HEK293 (cell line): ENCODE measurements at regions not wholly inside any gene's neighbourhood (a gene's known extent, or its start where the extent isn't known, plus 50 kb on each side); places are given as distances from the start of the nearest gene placed in this dataset.

Source experiments
- CTCF ChIA-PET: fragments of 350-600 bp; formaldehyde crosslinking; extraction: SDS; loops from one replicate; lab custom pipeline; 2021; ENCODE audit warnings: antibody characterized with exemption; lab: Yijun Ruan, JAX
- POLR2A ChIA-PET: fragments of 300-600 bp; formaldehyde crosslinking; extraction: SDS; loops from one replicate; lab custom pipeline; 2020; ENCODE audit warnings: antibody characterized with exemption, inconsistent platforms; lab: Yijun Ruan, JAX
- H3K27ac ChIP-seq: fragments of 200-500 bp; sonication (Bioruptor generic); 2 replicates; pipeline ENCODE4 v1.5.1; 2014; ENCODE audit warnings: low read depth, low read length, control low read depth, inconsistent platforms; ENCODE audit errors: extremely low read depth
- H3K36me3 ChIP-seq, 2 experiments: fragments of 200-500 bp in 1 of 2; sonication (Bioruptor generic) in 1 of 2; 1 replicate in 1 of 2; 2 replicates in 1 of 2; pipeline ENCODE4 v1.5.1; 2014 to 2017; ENCODE audit warnings: inconsistent platforms in 2 of 2, low read length in 2 of 2; ENCODE audit not compliant: control insufficient read depth in 2 of 2, insufficient read depth in 1 of 2
- H3K4me1 ChIP-seq: fragments of 200-500 bp; sonication (Bioruptor generic); 2 replicates; pipeline ENCODE4 v1.5.1; 2014; ENCODE audit warnings: mild to moderate bottlenecking, low read length, inconsistent platforms; ENCODE audit not compliant: control insufficient read depth, insufficient read depth
- H3K4me3 ChIP-seq: 2 replicates; pipeline ENCODE4 v1.5.1; 2011; ENCODE audit warnings: low read depth, mild to moderate bottlenecking, control low read depth, low read length, moderate library complexity
- H3K9me3 ChIP-seq: fragments of 200-500 bp; sonication (Bioruptor generic); 2 replicates; pipeline ENCODE4 v1.5.1; 2014; ENCODE audit warnings: low read depth, low read length, inconsistent platforms; ENCODE audit not compliant: control insufficient read depth, insufficient read depth
- PATZ1 ChIP-seq: fragments of 450-650 bp; formaldehyde crosslinking; IDR thresholded peaks from 2 replicates; pipeline ENCODE4 v1.5.1; 2016; ENCODE audit warnings: missing biosample characterization, missing genetic modification characterization
- SP2 ChIP-seq: fragments of 450-650 bp; formaldehyde crosslinking; IDR thresholded peaks from 2 replicates; pipeline ENCODE4 v1.5.1; 2016; ENCODE audit warnings: missing biosample characterization, missing genetic modification characterization
- ZIC2 ChIP-seq: fragments of 450-650 bp; formaldehyde crosslinking; IDR thresholded peaks from 2 replicates; pipeline ENCODE4 v1.5.1; 2016; ENCODE audit warnings: missing biosample characterization, missing genetic modification characterization
- ZNF121 ChIP-seq: fragments of 450-650 bp; formaldehyde crosslinking; IDR thresholded peaks from 2 replicates; pipeline ENCODE4 v1.5.1; 2016; ENCODE audit warnings: missing biosample characterization, missing genetic modification characterization
- ZNF16 ChIP-seq: fragments of 450-650 bp; formaldehyde crosslinking; IDR thresholded peaks from 2 replicates; pipeline ENCODE4 v1.5.1; 2016; ENCODE audit warnings: low read depth, missing biosample characterization, missing genetic modification characterization
- ZNF19 ChIP-seq: fragments of 450-650 bp; formaldehyde crosslinking; IDR thresholded peaks from 2 replicates; pipeline ENCODE4; 2016; ENCODE audit warnings: missing biosample characterization, missing genetic modification characterization, low read depth
- ZNF311 ChIP-seq: fragments of 450-650 bp; formaldehyde crosslinking; IDR thresholded peaks from 2 replicates; pipeline ENCODE4 v1.5.1; 2017; ENCODE audit warnings: missing biosample characterization, missing genetic modification characterization, borderline replicate concordance
- ZNF341 ChIP-seq: fragments of 450-650 bp; formaldehyde crosslinking; IDR thresholded peaks from 2 replicates; pipeline ENCODE4; 2016; ENCODE audit warnings: low read depth, missing biosample characterization, missing genetic modification characterization
- ZNF544 ChIP-seq: fragments of 450-650 bp; formaldehyde crosslinking; IDR thresholded peaks from 2 replicates; pipeline ENCODE4 v1.5.0; 2017; ENCODE audit warnings: missing biosample characterization, missing genetic modification characterization
- ZNF555 ChIP-seq: fragments of 450-650 bp; formaldehyde crosslinking; conservative IDR thresholded peaks from 2 replicates; pipeline ENCODE4 v1.5.1; 2017; ENCODE audit warnings: missing biosample characterization, mild to moderate bottlenecking, missing genetic modification characterization, inconsistent platforms
- ZNF621 ChIP-seq: fragments of 450-650 bp; formaldehyde crosslinking; IDR thresholded peaks from 2 replicates; pipeline ENCODE4 v1.5.1; 2017; ENCODE audit warnings: missing biosample characterization, missing genetic modification characterization
- ZNF843 ChIP-seq: fragments of 450-650 bp; formaldehyde crosslinking; IDR thresholded peaks from 2 replicates; pipeline ENCODE4 v1.5.1; 2016; ENCODE audit warnings: missing biosample characterization, missing genetic modification characterization
- ZSCAN23 ChIP-seq: fragments of 450-650 bp; formaldehyde crosslinking; IDR thresholded peaks from 2 replicates; pipeline ENCODE4 v1.5.1; 2016; ENCODE audit warnings: missing biosample characterization, missing genetic modification characterization
- TF ChIP-seq, protein P1 (sequence below): fragments of 450-650 bp; formaldehyde crosslinking; conservative IDR thresholded peaks from 2 replicates; pipeline ENCODE4 v1.5.1; 2016; ENCODE audit warnings: low read depth, missing biosample characterization, missing genetic modification characterization
- TF ChIP-seq, protein P2 (sequence below): fragments of 450-650 bp; formaldehyde crosslinking; IDR thresholded peaks from 2 replicates; pipeline ENCODE4 v1.5.1; 2016; ENCODE audit warnings: missing biosample characterization, missing genetic modification characterization, low read depth
- TF ChIP-seq, protein P3 (sequence below): fragments of 450-650 bp; IDR thresholded peaks from 2 replicates; pipeline ENCODE4 v1.5.1; 2018; ENCODE audit warnings: missing biosample characterization, missing genetic modification characterization
- TF ChIP-seq, protein P4 (sequence below): fragments of 450-650 bp; formaldehyde crosslinking; IDR thresholded peaks from 2 replicates; pipeline ENCODE4 v1.5.1; 2016; ENCODE audit warnings: missing biosample characterization, missing genetic modification characterization

- CTCF ChIA-PET, result interaction anchor here (0.6 to 0.9 kb wide), 2 partner anchors 98 to 201 kb away, joined by 4 to 5 read pairs; no protein-coding TSS in a partner anchor
- TF ChIP-seq, protein P1, sequence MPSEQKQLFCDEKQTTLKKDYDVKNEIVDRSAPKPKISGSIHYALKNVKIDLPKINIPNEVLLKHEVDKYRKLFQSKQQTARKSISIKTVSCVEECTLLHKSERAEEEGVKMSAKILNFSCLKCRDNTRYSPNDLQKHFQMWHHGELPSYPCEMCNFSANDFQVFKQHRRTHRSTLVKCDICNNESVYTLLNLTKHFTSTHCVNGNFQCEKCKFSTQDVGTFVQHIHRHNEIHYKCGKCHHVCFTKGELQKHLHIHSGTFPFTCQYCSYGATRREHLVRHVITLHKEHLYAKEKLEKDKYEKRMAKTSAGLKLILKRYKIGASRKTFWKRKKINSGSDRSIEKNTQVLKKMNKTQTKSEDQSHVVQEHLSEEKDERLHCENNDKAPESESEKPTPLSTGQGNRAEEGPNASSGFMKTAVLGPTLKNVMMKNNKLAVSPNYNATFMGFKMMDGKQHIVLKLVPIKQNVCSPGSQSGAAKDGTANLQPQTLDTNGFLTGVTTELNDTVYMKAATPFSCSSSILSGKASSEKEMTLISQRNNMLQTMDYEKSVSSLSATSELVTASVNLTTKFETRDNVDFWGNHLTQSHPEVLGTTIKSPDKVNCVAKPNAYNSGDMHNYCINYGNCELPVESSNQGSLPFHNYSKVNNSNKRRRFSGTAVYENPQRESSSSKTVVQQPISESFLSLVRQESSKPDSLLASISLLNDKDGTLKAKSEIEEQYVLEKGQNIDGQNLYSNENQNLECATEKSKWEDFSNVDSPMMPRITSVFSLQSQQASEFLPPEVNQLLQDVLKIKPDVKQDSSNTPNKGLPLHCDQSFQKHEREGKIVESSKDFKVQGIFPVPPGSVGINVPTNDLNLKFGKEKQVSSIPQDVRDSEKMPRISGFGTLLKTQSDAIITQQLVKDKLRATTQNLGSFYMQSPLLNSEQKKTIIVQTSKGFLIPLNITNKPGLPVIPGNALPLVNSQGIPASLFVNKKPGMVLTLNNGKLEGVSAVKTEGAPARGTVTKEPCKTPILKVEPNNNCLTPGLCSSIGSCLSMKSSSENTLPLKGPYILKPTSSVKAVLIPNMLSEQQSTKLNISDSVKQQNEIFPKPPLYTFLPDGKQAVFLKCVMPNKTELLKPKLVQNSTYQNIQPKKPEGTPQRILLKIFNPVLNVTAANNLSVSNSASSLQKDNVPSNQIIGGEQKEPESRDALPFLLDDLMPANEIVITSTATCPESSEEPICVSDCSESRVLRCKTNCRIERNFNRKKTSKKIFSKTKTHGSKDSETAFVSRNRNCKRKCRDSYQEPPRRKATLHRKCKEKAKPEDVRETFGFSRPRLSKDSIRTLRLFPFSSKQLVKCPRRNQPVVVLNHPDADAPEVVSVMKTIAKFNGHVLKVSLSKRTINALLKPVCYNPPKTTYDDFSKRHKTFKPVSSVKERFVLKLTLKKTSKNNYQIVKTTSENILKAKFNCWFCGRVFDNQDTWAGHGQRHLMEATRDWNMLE (tag by site-specific recombination), result no peak
- TF ChIP-seq ZNF341 (tag by site-specific recombination), result peak; percentile 51
- TF ChIP-seq ZSCAN23 (tag by site-specific recombination), result no peak
- TF ChIP-seq, protein P2, sequence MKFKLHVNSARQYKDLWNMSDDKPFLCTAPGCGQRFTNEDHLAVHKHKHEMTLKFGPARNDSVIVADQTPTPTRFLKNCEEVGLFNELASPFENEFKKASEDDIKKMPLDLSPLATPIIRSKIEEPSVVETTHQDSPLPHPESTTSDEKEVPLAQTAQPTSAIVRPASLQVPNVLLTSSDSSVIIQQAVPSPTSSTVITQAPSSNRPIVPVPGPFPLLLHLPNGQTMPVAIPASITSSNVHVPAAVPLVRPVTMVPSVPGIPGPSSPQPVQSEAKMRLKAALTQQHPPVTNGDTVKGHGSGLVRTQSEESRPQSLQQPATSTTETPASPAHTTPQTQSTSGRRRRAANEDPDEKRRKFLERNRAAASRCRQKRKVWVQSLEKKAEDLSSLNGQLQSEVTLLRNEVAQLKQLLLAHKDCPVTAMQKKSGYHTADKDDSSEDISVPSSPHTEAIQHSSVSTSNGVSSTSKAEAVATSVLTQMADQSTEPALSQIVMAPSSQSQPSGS (tag by site-specific recombination), result no peak
- TF ChIP-seq ZNF544 (tag by site-specific recombination), result no peak
- TF ChIP-seq ZNF16 (tag by site-specific recombination), result no peak
- no peak overlapping the region for H3K4me3 ChIP-seq
- no peaks in the 10 kb centered on the region for H3K36me3 ChIP-seq
- H3K4me1 ChIP-seq, result peaks cover 6% of the 10 kb centered on the region
- POLR2A ChIA-PET, result no interaction called here
- no peak overlapping the region for H3K27ac ChIP-seq
- H3K9me3 ChIP-seq, result no peaks in the 10 kb centered on the region
Measured at GRCh38 chr1:8113262-8114220, 87.4 kb upstream of the ERRFI1 start.

DNA sequence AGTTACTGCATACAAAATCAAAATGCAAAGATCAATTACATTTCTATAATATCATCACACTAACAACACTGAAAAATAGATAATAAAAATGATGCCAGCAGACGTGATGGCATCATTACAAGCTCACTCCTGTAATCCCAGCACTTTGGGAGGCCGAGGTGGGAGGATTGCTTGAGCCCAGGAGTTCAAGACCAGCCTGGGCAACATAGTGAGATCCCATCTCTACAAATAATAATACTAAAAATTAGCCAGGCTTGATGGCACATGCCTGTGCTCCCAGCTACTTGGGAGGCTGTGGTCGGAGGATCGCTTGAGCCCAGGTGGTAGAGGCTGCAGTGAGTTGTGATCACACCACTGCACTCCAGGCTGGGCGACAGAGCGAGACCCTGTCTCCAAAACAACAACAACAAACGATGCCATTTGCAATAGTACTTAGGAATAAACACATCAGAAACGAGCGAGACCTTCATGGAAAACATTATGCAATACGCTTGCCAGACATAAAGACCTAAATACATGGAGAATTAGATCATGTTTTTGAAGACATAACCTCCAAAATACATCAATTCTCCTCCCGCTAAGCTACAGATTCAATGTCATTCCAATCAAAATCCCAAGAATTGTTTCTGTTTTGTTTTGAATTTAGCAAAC lies 86.6 kb upstream of the ERRFI1 start:
- Histone ChIP-seq H3K4me1 (peaks cover 6% of the 10 kb centered on the region), H3K27ac (no peak overlapping the region), H3K9me3 (no peaks in the 10 kb centered on the region), H3K4me3 (no peak overlapping the region), H3K36me3 (no peaks in the 10 kb centered on the region)
- no peak for TF ChIP-seq ZNF555 (tag by site-specific recombination)
- TF ChIP-seq ZNF121 (tag by site-specific recombination), result peak; percentile 69
- ChIA-PET POLR2A (no interaction called here), CTCF (interaction anchor here (0.7 to 0.9 kb wide), 2 partner anchors 30 to 98 kb away, joined by 3 to 5 read pairs; no protein-coding TSS in a partner anchor)

DNA sequence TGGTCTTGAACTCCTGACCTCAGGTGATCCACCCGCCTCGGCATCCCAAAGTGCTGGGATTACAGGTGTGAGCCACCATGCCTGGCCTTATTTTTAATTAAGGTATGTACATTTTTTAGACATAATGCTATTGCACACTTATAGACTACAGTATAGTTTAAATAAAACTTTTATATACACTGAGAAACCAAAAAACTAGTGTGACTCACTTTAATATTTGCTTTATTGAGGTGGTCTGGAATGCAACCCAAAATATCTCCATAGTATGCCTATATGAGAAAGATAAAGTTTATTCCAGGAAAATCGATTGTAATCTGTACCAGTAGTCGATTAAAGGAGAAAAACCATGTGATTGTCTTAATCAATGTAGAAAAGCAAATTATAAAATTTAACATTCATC lies 85.5 kb upstream of the ERRFI1 start:
- ChIA-PET POLR2A (no interaction called here), CTCF (no interaction called here)
- Histone ChIP-seq H3K4me3 (no peak overlapping the region), H3K4me1 (peaks cover 1% of the 10 kb centered on the region), H3K9me3 (no peaks in the 10 kb centered on the region), H3K27ac (no peak overlapping the region), H3K36me3 (no peaks in the 10 kb centered on the region)
- TF ChIP-seq, protein P3, sequence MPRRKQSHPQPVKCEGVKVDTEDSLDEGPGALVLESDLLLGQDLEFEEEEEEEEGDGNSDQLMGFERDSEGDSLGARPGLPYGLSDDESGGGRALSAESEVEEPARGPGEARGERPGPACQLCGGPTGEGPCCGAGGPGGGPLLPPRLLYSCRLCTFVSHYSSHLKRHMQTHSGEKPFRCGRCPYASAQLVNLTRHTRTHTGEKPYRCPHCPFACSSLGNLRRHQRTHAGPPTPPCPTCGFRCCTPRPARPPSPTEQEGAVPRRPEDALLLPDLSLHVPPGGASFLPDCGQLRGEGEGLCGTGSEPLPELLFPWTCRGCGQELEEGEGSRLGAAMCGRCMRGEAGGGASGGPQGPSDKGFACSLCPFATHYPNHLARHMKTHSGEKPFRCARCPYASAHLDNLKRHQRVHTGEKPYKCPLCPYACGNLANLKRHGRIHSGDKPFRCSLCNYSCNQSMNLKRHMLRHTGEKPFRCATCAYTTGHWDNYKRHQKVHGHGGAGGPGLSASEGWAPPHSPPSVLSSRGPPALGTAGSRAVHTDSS (tag by site-specific recombination), result no peak
- TF ChIP-seq SP2 (tag by site-specific recombination), result no peak
- TF ChIP-seq ZNF311, result no peak
- no peak for TF ChIP-seq PATZ1 (tag by site-specific recombination)
- no peak for TF ChIP-seq ZIC2
- no peak for TF ChIP-seq ZNF19
- TF ChIP-seq ZNF621 (tag by site-specific recombination), result no peak
- TF ChIP-seq, protein P4, sequence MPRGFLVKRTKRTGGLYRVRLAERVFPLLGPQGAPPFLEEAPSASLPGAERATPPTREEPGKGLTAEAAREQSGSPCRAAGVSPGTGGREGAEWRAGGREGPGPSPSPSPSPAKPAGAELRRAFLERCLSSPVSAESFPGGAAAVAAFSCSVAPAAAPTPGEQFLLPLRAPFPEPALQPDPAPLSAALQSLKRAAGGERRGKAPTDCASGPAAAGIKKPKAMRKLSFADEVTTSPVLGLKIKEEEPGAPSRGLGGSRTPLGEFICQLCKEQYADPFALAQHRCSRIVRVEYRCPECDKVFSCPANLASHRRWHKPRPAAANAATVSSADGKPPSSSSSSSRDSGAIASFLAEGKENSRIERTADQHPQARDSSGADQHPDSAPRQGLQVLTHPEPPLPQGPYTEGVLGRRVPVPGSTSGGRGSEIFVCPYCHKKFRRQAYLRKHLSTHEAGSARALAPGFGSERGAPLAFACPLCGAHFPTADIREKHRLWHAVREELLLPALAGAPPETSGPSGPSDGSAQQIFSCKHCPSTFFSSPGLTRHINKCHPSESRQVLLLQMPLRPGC (tag by site-specific recombination), result no peak
- TF ChIP-seq ZNF843 (tag by site-specific recombination), result no peak
